GF-D8 (cell line): ENCODE measurements at regions not wholly inside any gene's neighbourhood (a gene's known extent, or its start where the extent isn't known, plus 50 kb on each side); places are given as distances from the start of the nearest gene placed in this dataset.

Experiments used
- DNase-seq: peaks from one replicate; lab custom pipeline; 2025; lab: John Stamatoyannopoulos, UW

DNA sequence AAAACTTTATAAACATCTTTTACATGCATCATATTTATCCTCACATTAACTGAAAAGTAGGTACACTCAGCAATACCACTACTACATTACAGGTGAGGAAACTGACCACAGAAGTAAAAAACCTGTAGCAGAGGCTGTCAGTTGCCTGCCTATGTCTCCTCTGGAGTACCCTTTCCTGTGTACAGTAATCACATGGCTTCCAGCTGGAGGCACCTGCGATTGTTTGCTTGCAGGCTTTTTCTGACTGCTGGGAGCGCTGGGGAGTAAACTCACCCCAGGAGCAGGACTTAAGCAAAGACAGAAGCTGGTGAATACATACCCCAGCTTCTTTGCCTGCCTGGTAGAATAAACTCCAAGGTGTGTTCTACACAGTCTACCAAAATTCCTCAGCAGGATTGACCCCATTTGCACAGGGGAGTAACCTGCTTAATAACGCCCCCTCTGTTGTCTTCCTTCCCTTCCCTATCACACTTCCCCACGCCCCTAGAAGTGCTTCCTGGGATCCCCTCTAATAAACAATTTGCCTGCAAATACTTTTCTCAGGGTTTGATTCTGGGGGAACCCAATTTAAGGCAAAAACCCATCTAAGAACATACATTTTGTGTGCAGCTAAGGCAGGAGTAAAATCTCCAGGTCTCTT, 138.9 kb downstream of the PTH2R start:
- no peak for DNase-seq

- DNase-seq = no peak
Measured at GRCh38 chr2:208546107-208546506, 139.5 kb downstream of the PTH2R start.

- DNase-seq = no peak
Measured at GRCh38 chr2:208546860-208547650, 140.5 kb downstream of the PTH2R start.

GRCh38 chr2:208548700-208549099, 142.1 kb downstream of the PTH2R start:
- no peak for DNase-seq

DNA sequence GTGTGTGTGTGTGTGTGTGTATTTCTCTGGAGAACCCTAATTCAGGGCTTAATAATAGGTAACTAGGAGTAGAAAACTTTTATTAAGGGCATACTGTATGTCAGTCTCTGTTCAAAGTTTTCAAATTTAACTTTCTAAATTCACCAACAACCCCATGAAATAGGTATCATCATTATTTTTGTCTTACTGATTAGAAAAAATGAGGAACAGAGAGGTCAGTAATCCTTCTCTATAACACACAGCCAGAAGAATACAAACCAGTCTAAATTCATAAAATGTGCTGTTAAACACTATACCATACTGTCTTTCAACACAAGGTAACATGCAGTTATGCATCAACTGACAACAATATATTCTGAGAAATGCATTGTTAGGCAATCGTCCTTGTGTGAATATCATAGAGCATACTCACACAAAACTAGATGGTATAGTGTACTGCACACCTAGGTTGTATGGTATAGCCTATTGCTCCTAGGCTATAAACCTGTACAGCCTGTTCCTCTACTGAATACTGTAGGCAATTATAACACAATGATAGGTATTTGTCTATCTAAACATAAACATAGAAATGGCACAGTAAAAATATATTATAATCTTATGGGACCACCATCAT, 143.1 kb downstream of the PTH2R start:
- no peak for DNase-seq

- DNase-seq = no peak
Measured at GRCh38 chr2:208552943-208553342, 146.4 kb downstream of the PTH2R start.

DNA sequence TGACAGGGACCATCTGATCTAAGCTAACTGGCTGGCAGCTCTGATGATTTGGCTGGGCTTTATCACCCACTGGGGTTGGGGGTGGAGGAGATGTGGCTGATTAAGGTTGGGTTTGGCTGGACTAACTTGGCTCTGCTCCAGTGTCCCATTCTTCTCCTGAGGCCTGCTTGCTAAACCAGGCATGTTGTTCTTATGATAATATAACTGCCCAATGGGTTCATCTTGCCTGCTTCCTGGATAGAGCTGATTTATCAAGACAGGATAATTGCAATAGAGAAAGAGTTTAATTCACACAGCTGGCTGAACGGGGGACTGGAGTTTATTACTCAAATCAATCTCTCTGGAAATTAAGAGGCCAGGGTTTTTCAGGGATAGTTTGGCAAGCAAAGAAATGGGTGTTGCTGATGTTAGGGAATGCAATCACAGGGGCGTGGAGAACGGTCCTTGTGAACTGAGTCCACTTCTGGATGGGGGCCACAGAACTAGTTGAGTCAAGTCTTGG, 150.4 kb downstream of the PTH2R start:
- DNase-seq = no peak

- DNase-seq = no peak
Measured at GRCh38 chr2:208565690-208566416, 159.3 kb downstream of the PTH2R start.

- no peak for DNase-seq
Measured at GRCh38 chr2:208568203-208568602, 161.6 kb downstream of the PTH2R start.

- DNase-seq = no peak
Measured at GRCh38 chr2:208570066-208570465, 163.5 kb downstream of the PTH2R start.

DNA sequence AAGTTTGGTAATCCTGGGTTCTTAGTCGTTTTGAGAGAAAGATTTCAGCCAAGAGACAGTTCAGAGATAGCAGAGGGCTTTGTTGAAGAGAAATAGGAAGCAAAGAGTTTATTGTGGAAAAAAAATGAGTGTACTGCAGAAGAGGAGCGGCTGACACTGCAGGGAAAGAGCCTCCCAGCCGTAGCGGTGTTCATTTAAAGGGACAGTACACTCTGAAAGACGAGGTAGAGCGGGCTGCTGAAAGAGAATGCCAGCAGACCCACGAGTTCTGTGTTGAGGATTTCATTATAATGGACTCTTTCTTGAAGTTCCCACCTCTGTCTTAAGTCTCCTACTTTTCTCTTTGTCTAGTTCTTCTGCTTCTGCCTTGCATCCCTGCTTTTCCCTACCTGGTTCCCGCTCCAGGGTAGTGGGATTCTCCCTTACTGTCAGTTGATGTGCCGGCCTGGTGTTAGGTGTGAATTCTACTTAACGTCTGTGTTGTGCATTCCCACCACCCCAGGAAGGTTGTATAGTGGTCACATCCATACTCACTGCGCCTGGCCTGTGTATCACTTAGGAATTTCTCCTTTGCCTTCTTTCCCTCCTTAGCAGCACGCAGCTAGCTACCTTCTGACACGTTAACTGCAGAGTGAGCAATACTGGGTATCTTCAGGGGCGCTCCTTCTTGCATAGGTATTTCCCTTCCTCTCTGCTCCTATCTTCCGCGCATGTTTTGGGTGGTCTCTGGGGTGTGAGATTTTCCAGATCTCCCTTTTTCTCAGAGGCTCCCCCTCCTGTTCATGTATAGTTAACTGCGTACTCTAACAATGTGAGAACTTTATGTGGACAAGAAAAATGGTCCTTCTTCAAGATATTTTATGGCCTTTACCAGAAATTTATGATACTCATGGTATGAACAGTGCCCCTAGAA, 164.5 kb downstream of the PTH2R start:
- DNase-seq = no peak

GRCh38 chr2:208571764-208572131, 165.2 kb downstream of the PTH2R start:
- DNase-seq = no peak

GRCh38 chr2:208573569-208573968, 167.0 kb downstream of the PTH2R start:
- no peak for DNase-seq

- DNase-seq = no peak
Measured at GRCh38 chr2:208579678-208580077, 173.1 kb downstream of the PTH2R start.

- DNase-seq = no peak
Measured at GRCh38 chr2:208584378-208584985, 177.9 kb downstream of the PTH2R start.

DNA sequence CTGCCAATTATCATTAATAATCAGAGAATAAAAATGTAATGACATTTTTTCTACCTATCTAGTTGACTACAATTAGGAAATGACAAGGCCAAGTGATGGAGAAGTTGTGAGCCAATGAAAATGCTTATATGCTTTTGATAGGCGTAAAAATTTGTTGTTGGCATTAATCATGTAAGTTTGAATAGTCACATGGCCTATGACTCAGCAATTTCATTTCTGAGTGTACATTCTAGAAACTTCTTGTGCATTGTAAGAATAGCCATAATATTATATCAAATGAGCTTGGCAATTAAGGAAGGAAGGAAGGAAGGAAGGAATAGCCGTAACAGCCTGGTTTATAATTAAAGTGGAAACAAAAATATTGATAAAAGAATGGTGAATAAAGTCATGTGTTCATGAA, 179.9 kb downstream of the PTH2R start:
- no peak for DNase-seq

DNA sequence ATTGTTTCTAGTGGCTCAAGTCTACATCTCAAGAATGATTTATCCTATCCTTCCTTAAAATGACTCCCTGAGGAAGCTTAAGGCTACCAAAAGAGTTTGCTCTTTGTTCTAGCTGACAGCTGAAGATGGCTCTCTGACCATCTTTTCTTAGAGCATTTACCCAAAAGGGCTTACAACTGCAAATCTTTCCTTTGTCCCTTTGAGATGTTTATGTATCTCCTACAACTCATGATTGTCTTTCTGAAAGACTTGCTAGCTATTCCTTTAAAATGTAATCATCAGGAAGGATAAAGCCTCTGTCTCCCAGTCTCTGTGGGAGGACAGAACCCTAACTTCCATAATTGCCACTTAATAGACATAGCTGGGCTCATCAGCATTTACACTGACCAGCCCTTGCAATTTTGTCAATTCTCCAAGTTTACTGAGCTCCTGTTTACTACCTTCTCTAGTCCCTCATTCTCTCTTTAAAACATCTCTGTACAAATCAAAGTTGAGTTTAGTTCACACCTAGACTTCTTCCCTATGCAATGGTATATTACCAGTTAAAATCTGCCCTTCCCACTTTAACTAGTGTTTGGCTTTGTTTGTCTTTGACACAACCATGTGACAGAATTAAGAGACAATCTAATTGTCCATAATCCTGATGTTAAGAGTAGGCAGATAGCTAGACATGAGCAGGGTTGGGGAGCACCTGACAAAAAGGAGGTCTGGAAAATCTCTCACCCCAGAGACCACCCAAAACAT, 188.2 kb downstream of the PTH2R start:
- no peak for DNase-seq

GRCh38 chr2:208595386-208596275, 189.0 kb downstream of the PTH2R start:
- DNase-seq = no peak

GRCh38 chr2:208607694-208608093, 201.1 kb downstream of the PTH2R start:
- DNase-seq = no peak
